GM12878 (cell line): ENCODE measurements at regions not wholly inside any gene's neighbourhood (a gene's known extent, or its start where the extent isn't known, plus 50 kb on each side); places are given as distances from the start of the nearest gene placed in this dataset.
A peak's percentile ranks its signal among the peaks of the same experiment; 100 is the strongest.

Experiments used
- ATAC-seq: fragments of 200-7000 bp; cut with Tn5 transposase; 3 replicates; pipeline ENCODE4 v1.9.1; 2020; ENCODE audit warnings: mild to moderate bottlenecking, moderate library complexity
- BruUV-seq: library from RNA; stranded (reverse); fragments of 400-500 nt; replicated peaks from 2 replicates; lab custom pipeline; 2021; lab: Mats Ljungman, UMichigan
- CTCF ChIA-PET: fragments of 300-600 bp; sonication (Branson Sonifier 250); formaldehyde crosslinking; extraction: SDS; loops from one replicate; lab custom pipeline; 2021; ENCODE audit warnings: inconsistent platforms; lab: Yijun Ruan, JAX
- POLR2A ChIA-PET: fragments of 350-600 bp; formaldehyde crosslinking; extraction: SDS; loops from one replicate; lab custom pipeline; 2021; ENCODE audit warnings: inconsistent platforms; lab: Charles Lee
- RAD21 ChIA-PET: fragments of 300-600 bp; sonication (Branson Sonifier 250); formaldehyde crosslinking; loops from one replicate; lab custom pipeline; 2023; ENCODE audit warnings: antibody characterized with exemption; ENCODE audit not compliant: unreplicated experiment; lab: Charles Lee
- SMC1A ChIA-PET: fragments of 300-600 bp; sonication (Branson Sonifier 250); formaldehyde crosslinking; loops from one replicate; lab custom pipeline; 2023; ENCODE audit not compliant: unreplicated experiment, uncharacterized antibody; lab: Charles Lee
- DNase-seq: peaks from one replicate; pipeline ENCODE4 v3.0.0-alpha.2; 2011; ENCODE audit warnings: low read depth, low spot score
- FAIRE-seq: peaks from 3 replicates; lab custom pipeline; 2011; peaks lifted over from hg19 to GRCh38; lab: Jason Lieb, UNC
- H2AFZ ChIP-seq: 2 replicates; pipeline ENCODE4 v1.6.0; 2011; ENCODE audit warnings: low read depth, low read length, control low read depth; ENCODE audit not compliant: control insufficient read depth
- H3K27ac ChIP-seq: 2 replicates; pipeline ENCODE4 v1.5.1; 2011; ENCODE audit warnings: control low read depth; ENCODE audit not compliant: control insufficient read depth, insufficient read depth
- H3K27me3 ChIP-seq, 2 experiments: replicated peaks in 1 of 2; 2 replicates each; pipeline versions ENCODE4 v1.6.0 to v1.6.1; 2011; ENCODE audit warnings: low read length in 1 of 2; ENCODE audit not compliant: control insufficient read depth in 2 of 2, insufficient read depth in 2 of 2
- H3K36me3 ChIP-seq, 2 experiments: 2 replicates each; pipeline ENCODE4 v1.5.1; 2011; ENCODE audit warnings: low read length in 1 of 2; ENCODE audit not compliant: control insufficient read depth in 2 of 2, insufficient read depth in 2 of 2
- H3K4me1 ChIP-seq: 2 replicates; pipeline ENCODE4 v1.6.1; 2011; ENCODE audit warnings: mild to moderate bottlenecking, low read length, moderate library complexity, mixed read lengths; ENCODE audit not compliant: control insufficient read depth, insufficient read depth
- H3K4me2 ChIP-seq: 2 replicates; pipeline ENCODE4 v1.6.0; 2011; ENCODE audit warnings: control low read depth; ENCODE audit not compliant: control insufficient read depth, insufficient read depth
- H3K4me3 ChIP-seq: fragments of 200-600 bp; sonication (generic); 2 replicates; pipeline ENCODE4 v1.5.1; 2016
- H3K79me2 ChIP-seq: 2 replicates; pipeline ENCODE4 v1.6.0; 2011; ENCODE audit warnings: low read length; ENCODE audit not compliant: control insufficient read depth, insufficient read depth
- H3K9ac ChIP-seq: 2 replicates; pipeline ENCODE4 v1.8.0; 2011; ENCODE audit warnings: low read length, control low read depth, mixed read lengths; ENCODE audit not compliant: control insufficient read depth, insufficient read depth
- H3K9me3 ChIP-seq: replicated peaks from 3 replicates; pipeline ENCODE4 v1.5.1; 2011; ENCODE audit warnings: mild to moderate bottlenecking, low read length; ENCODE audit not compliant: control insufficient read depth, insufficient read depth
- H4K20me1 ChIP-seq: 2 replicates; pipeline ENCODE4 v1.6.0; 2011; ENCODE audit not compliant: control insufficient read depth, insufficient read depth
- ASH2L ChIP-seq: fragments of 300-600, 200-600 bp; sonication (generic); IDR thresholded peaks from 2 replicates; pipeline ENCODE4 v1.6.1; 2017; ENCODE audit warnings: low read depth, mild to moderate bottlenecking, borderline replicate concordance
- BCL11A ChIP-seq: IDR thresholded peaks from 2 replicates; pipeline ENCODE4 v1.6.1; 2011; ENCODE audit warnings: low read depth, low read length
- MEF2B ChIP-seq: fragments of 450-650 bp; IDR thresholded peaks from 2 replicates; pipeline ENCODE4 v1.6.1; 2018; ENCODE audit warnings: mild to moderate bottlenecking, moderate library complexity; ENCODE audit not compliant: partially characterized antibody, poor library complexity, severe bottlenecking
- NR2F1 ChIP-seq: fragments of 450-650 bp; conservative IDR thresholded peaks from 2 replicates; pipeline ENCODE4 v1.6.1; 2017; ENCODE audit warnings: mild to moderate bottlenecking
- POLR2A ChIP-seq: IDR thresholded peaks from 2 replicates; pipeline ENCODE4 v1.6.1; 2011; ENCODE audit warnings: low read depth, mild to moderate bottlenecking, low read length
- PRDM15 ChIP-seq: fragments of 450-650 bp; formaldehyde crosslinking; IDR thresholded peaks from 2 replicates; pipeline ENCODE4 v1.4.0; 2020; ENCODE audit warnings: mild to moderate bottlenecking, moderate library complexity
- RFX5 ChIP-seq: IDR thresholded peaks from 2 replicates; pipeline ENCODE4 v1.6.1; 2011; ENCODE audit warnings: low read depth, low read length, improper control_type of control experiment
- RUNX3 ChIP-seq: IDR thresholded peaks from 2 replicates; pipeline ENCODE4 v1.6.1; 2012; ENCODE audit warnings: low read length, inconsistent platforms
- YY1 ChIP-seq: IDR thresholded peaks from 2 replicates; pipeline ENCODE4 v1.6.1; 2011; ENCODE audit warnings: low read depth, mild to moderate bottlenecking, low read length
- ZBTB33 ChIP-seq: fragments of 450-650 bp; IDR thresholded peaks from 2 replicates; pipeline ENCODE4 v1.6.1; 2017; ENCODE audit warnings: mild to moderate bottlenecking
- WGBS: methylation state at CpG from one replicate; pipeline ENCODE4 v1.1.6; 2016; ENCODE audit warnings: low lambda C conversion rate; ENCODE audit not compliant: insufficient replicate concordance, insufficient coverage; ENCODE audit errors: missing lambda C conversion rate; 5-methylcytosine and 5-hydroxymethylcytosine counted together
- in situ Hi-C: fragments of 300-500 bp; cut with MboI; formaldehyde crosslinking; loops from 9 replicates; pipeline ENCODE4 v1.14.3; 2018; ENCODE audit warnings: mixed read lengths
- intact Hi-C: fragments of 100-400 bp; cut with micrococcal nuclease; formaldehyde crosslinking; loops from one replicate; pipeline ENCODE4 v1.14.2; 2022; ENCODE audit not compliant: unreplicated experiment

GRCh38 chr9:79408617-79409016 is 163.1 kb upstream of the TLE4 start:
- TF ChIP-seq RUNX3 (peak; percentile 52), RFX5 (no peak), ZBTB33 (no peak), BCL11A (peak; percentile 32; the same call in 1 of the 2 replicates)
- no peaks in the 10 kb centered on the region for H3K36me3 ChIP-seq
- H3K4me3 ChIP-seq: no peak overlapping the region
- ChIA-PET POLR2A (no interaction called here), RAD21 (no interaction called here), SMC1A (no interaction called here), CTCF (no interaction called here)
- no peak overlapping the region for H2AFZ ChIP-seq
- no peaks in the 10 kb centered on the region for H4K20me1 ChIP-seq
- FAIRE-seq (no peak), DNase-seq (no peak), ATAC-seq (peak; percentile 66)
- no TSS peak for BruUV-seq
- no peak overlapping the region for H3K27ac ChIP-seq
- H3K79me2 ChIP-seq: no peaks in the 10 kb centered on the region
- H3K4me1 ChIP-seq: no peaks in the 10 kb centered on the region
- 3% methylated on average over 3 of the region's 3 CpGs for WGBS
- no peaks in the 10 kb centered on the region; a peak in 1 of 4 replicates for H3K27me3 ChIP-seq
- no peak overlapping the region for H3K9ac ChIP-seq
- intact Hi-C loops (loop anchor here (5.0 kb wide), 1 partner anchor 164 kb away; the partner anchor contains the start of gene TLE4), in situ Hi-C loops (no loop called here)
- no peaks in the 10 kb centered on the region for H3K9me3 ChIP-seq
- no peak overlapping the region for H3K4me2 ChIP-seq

GRCh38 chr9:79409182-79409823 is 162.5 kb upstream of the TLE4 start:
- no peak for ATAC-seq
- TF ChIP-seq POLR2A (no peak), YY1 (no peak), NR2F1 (no peak), MEF2B (no peak), PRDM15 (CRISPR knock-in tag) (no peak), ASH2L (no peak), ZBTB33 (no peak)

More at GRCh38 chr9:79409182-79409823, 162.5 kb upstream of the TLE4 start:
- Histone ChIP-seq H3K4me1 (no peaks in the 10 kb centered on the region), H3K79me2 (no peaks in the 10 kb centered on the region), H3K9ac (no peak overlapping the region), H3K27ac (no peak overlapping the region), H3K36me3 (no peaks in the 10 kb centered on the region), H3K27me3 (no peaks in the 10 kb centered on the region; a peak in 1 of 4 replicates), H3K4me2 (no peak overlapping the region), H3K9me3 (no peaks in the 10 kb centered on the region), H3K4me3 (no peak overlapping the region), H2AFZ (no peak overlapping the region), H4K20me1 (no peaks in the 10 kb centered on the region)
- RAD21 ChIA-PET: no interaction called here
- 13% methylated on average over 2 of the region's 2 CpGs for WGBS
- intact Hi-C loops: loop anchor here (5.0 kb wide), 1 partner anchor 163 kb away; the partner anchor contains the start of gene TLE4
- FAIRE-seq: no peak
- no peak for DNase-seq
- in situ Hi-C loops: no loop called here
- CTCF ChIA-PET: no interaction called here
- POLR2A ChIA-PET: no interaction called here
- no TSS peak for BruUV-seq
- SMC1A ChIA-PET: no interaction called here
